Stimulated activated CD4-positive, alpha-beta T cell treated with anti-CD3 and anti-CD28 coated beads, Interleukin-2, amount 100 ng/mL, for 48 hours (primary cell): ENCODE measurements at regions not wholly inside any gene's neighbourhood (a gene's known extent, or its start where the extent isn't known, plus 50 kb on each side); places are given as distances from the start of the nearest gene placed in this dataset.

Experiments used
- DNase-seq, 2 donors: peaks; one replicate each; pipeline ENCODE4 v3.0.0-alpha.2; 2020

- DNase-seq, result no peak
Observed at GRCh38 chr5:2015124-2015848, 132.6 kb upstream of the IRX4 start.

DNA sequence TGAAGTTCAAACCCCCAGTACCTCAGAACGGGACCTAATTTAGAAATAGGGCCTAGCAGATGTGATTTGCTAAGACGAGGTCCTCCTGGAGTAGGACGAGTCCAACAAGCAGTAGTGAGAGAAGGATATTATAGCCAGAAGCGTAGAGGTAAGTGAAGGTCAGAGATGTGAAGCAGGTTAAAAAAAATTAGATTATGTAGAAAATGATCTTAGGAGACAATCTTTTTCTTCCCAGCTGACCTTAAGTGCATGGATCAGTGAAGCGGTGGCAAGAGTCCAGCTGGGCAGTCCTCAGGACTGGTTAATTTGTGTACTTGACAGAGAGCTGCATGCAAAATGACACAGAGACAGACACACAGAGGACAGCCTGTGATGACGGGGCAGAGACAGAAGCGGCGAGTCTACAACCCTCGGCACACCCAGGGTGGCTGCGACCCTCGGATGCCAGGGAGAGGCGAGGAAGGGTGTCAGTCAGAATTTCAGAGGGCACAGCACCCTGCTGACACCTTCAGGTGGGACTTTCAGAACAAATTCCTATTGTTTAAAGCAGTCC is 131.4 kb upstream of the IRX4 start:
- DNase-seq, result no peak

DNA sequence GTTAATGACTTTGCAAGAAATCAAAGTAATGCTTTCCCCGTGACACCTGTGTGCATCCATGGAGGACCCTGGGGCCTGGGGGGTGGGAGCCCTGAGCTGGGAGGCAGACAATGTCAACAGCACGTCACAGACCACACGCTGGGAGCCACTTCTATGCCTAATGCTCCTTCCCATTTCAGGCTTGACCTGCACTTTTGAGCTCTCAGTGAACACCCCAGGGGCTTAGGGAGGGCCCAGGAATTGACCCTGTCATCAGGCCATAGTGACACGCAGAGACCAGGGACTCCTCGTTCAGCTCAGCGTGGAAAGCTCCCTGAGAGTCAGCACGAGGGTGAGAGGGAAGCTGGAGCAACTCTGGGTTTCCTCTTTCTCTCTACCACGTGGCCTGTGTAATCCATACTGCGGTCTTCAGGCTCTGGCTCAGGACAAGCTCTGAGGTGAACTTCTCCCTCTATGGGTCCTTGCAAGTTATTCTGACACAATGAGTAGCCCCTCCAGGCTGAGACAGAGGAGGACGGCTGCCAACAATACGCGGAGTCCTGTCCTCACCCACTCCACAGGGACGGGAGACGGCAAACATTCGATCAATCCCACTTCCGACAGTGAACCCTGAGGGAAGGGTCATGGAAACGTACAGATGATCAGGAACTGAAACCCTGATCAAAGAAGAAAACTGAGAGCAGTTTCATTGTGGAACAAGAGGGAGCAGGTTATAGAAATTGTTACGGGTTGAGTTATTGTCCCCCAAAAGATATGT is 130.8 kb upstream of the IRX4 start:
- no peak for DNase-seq

GRCh38 chr5:2012885-2013284 is 130.2 kb upstream of the IRX4 start:
- DNase-seq, result no peak

- DNase-seq, result no peak
Observed at GRCh38 chr5:2011481-2012411, 129.0 kb upstream of the IRX4 start.

DNA sequence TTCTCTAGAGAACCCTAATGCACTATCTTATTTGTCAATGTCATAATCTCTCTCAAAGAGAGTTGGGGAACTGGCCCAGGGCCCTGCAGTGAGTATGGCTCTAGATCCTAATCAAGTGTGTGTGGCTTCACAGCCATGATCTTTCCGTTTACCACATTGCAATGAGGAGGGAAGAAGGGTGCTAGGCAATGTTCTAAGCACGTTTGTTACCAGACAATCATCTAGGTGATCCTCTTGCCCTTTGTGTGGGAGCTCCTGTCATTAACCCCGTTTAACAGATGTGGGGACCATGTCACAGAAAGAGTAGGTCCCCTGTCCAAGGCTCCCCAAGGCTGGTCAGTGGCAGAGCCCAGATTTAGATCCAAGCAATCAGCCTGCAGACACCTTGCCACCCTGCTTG is 128.2 kb upstream of the IRX4 start:
- no peak for DNase-seq

GRCh38 chr5:2009986-2010914 is 127.5 kb upstream of the IRX4 start:
- DNase-seq, result no peak

DNA sequence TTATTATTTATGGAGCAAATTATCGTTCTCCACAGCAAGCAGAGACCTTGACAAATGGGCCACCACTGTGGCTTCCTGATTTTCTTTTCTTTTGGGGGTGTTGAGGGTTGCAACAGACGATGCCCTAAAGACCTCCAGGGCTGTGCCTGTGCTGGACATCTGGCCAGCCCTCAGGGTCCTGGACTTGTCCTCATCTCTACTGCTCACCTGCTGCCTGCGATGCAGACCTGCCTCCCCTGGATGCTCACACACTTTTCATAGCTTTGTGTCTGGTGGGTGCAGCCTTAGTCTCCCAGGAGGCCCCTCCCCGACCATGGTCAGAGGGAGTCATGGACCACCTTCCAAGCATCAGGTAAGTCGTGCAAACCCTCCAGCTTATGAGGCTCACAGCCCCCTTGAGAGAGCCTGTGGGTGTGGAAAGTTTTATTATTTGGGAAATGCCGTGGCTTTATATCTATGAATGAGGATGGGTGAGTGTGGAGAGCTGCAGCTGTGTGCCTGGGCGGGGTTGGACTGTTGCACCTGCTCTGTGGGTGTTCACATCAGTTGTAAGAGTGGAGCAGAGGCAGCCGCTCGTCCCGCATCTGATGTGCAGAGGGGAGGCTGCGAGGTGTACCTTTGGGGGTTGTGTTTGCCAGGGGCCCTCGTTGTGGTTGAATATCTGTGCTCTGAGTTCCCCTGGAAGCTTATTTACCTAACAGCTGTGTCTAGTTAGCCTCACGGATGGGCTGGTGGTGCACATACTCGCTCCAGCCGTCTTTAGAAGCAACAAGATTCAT is 126.3 kb upstream of the IRX4 start:
- DNase-seq, result no peak

GRCh38 chr5:2007878-2008501 is 125.3 kb upstream of the IRX4 start:
- no peak for DNase-seq

DNA sequence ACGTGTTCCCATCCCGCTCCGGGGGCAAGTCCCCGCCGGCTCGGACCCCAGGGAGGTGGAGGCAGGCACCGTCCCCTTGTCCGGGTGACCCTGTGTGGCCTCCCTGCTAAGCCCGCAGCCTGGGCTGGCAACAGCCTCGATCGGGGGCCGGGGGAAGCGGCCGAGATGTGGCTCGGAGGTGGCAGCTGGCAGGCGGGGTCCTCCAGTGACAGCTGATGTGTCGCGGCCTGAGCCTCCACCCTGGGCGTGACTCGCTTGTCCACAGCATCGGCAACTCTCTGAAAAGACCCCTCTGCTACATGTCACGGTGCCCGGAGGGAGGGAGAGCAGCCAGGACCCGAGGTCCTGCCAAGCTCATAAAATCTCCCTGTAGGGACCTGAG is 124.8 kb upstream of the IRX4 start:
- no peak for DNase-seq

DNA sequence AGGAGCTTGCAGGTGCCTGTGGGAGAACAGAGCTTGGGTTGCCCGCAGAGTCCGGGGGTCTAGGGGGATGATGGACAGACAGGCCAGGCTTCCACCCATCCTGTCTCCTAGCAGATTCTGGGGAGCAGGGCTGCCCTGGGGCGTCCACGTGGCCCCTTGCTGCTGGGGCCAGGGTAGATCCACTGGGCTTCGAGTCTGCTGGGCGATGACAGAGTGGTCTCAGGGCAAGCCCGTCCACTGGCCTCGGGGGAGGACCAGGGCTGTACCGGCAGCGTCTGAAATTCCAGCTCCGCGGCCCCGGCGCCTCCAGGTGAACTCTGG is 124.2 kb upstream of the IRX4 start:
- DNase-seq, result no peak

DNA sequence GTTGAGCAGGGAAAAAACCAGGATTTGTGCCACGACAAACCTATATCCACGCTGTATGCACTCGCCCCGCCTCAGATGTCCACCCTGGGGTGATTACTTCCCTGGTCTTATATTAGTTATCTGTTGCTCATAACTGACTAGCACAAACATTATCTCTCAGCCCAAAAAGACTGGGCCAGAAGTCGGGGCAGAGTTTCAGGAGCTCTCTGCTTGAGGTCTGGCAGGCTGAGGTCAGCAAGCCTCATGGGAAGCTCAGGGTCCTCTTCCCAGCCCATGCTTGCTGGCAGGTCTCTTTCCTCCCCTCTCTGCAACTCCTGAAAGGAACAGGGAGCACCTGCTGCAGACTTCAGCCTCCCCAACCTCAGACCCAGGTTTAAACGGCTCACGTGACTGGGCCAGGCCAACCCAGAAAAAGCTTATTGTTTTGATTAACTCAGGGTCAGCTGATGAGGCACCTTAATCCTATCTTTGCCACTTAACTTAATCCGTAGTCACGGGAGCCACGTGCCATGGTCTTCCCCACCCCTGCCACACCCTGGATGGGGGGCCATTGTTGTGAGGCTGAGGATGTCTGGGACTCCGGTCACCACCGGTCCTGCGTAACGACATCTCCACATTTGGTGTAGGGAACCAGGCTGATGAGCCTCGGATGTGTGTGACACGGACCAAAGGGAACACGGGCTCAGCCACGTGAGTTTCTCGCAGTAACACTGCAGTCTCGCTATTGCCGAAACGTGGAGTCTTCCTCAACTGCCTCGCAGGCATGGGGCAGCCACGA is 123.7 kb upstream of the IRX4 start:
- no peak for DNase-seq

- DNase-seq, result no peak
Observed at GRCh38 chr5:2005101-2006041, 122.6 kb upstream of the IRX4 start.

GRCh38 chr5:2003690-2004365 is 121.1 kb upstream of the IRX4 start:
- DNase-seq, result no peak

- no peak for DNase-seq
Observed at GRCh38 chr5:2003206-2003605, 120.5 kb upstream of the IRX4 start.

DNA sequence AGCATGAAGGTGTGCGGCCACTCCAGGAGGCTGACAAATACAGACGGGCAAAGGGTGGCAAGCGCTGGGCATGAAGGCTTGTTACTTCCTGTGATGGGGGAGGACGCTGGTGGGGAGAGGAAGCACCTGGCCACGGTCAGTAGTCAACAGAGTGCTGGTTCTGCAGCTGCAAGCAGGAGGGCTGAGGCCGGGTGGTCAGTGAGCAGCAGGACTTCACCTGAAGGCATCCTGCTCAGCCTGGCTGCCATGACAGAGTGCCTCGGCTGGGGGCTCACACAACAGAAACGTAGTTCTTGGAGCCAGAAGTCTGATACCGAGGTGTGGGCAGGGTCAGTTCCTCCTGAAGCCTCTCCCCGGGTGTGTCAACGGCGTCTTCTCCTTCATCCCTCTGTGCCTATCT is 118.6 kb upstream of the IRX4 start:
- DNase-seq, result no peak

DNA sequence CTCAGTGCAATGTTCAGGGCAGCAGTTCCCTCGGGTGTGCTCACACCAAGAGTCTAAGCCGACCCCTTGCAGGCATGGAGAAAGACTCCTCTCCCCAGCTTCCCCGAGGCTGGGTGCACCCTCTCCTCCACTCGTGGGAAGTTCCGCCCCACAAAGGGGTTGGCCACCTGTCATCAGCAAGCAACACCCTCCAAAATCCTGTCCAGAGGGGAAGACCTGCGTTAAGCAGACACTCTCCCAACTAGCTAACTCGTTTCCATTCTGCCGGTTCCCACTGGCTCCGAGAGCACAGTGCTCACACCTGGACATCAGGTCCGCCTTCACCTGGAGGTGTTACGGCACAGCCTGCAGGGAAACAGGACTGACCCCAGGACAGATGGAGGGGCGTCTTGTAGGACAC is 117.9 kb upstream of the IRX4 start:
- no peak for DNase-seq

- no peak for DNase-seq
Observed at GRCh38 chr5:1999794-2000193, 117.1 kb upstream of the IRX4 start.
